A204.1 (cell line): ENCODE measurements at regions not wholly inside any gene's neighbourhood (a gene's known extent, or its start where the extent isn't known, plus 50 kb on each side); places are given as distances from the start of the nearest gene placed in this dataset.
"Not testable (repeated sequence)": the region's sequence is repeated elsewhere in the genome, so short reads cannot be mapped to it uniquely, and the experiment has no call there.

Experiments used
- FAIRE-seq: peaks from 2 replicates; lab custom pipeline; 2012; peaks lifted over from hg19 to GRCh38; lab: Jason Lieb, UNC

- FAIRE-seq = no peak
These were observed 249.5 kb upstream of the SHH start for GRCh38 chr7:156061689-156062255.

- no peak for FAIRE-seq
These were observed 248.7 kb upstream of the SHH start for GRCh38 chr7:156060925-156061324.

- FAIRE-seq = no peak
These were observed 247.1 kb upstream of the SHH start for GRCh38 chr7:156059369-156059768.

- no peak for FAIRE-seq
These were observed 246.0 kb upstream of the SHH start for GRCh38 chr7:156058248-156058647.

- no peak for FAIRE-seq
These were observed 244.3 kb upstream of the SHH start for GRCh38 chr7:156056534-156056933.

GRCh38 chr7:156055206-156055822, 243.1 kb upstream of the SHH start:
- no peak for FAIRE-seq

- no peak for FAIRE-seq
These were observed 239.6 kb upstream of the SHH start for GRCh38 chr7:156051884-156052283.

GRCh38 chr7:156050636-156051569, 238.6 kb upstream of the SHH start:
- no peak for FAIRE-seq

GRCh38 chr7:156049366-156049765, 237.1 kb upstream of the SHH start:
- FAIRE-seq = no peak

GRCh38 chr7:156046031-156046560, 233.8 kb upstream of the SHH start:
- FAIRE-seq = no peak

GRCh38 chr7:156043416-156044178, 231.3 kb upstream of the SHH start:
- FAIRE-seq = no peak

GRCh38 chr7:156041398-156041797, 229.1 kb upstream of the SHH start:
- FAIRE-seq = no peak

GRCh38 chr7:156039971-156040677, 227.9 kb upstream of the SHH start:
- no peak for FAIRE-seq

- FAIRE-seq = no peak
These were observed 226.9 kb upstream of the SHH start for GRCh38 chr7:156039194-156039593.

- FAIRE-seq = no peak
These were observed 226.1 kb upstream of the SHH start for GRCh38 chr7:156038345-156038744.

GRCh38 chr7:156036153-156036552, 223.9 kb upstream of the SHH start:
- FAIRE-seq = no peak

GRCh38 chr7:156035387-156035786, 223.1 kb upstream of the SHH start:
- FAIRE-seq = not testable (repeated sequence)

GRCh38 chr7:156034397-156034796, 222.1 kb upstream of the SHH start:
- no peak for FAIRE-seq

GRCh38 chr7:156032973-156033372, 220.7 kb upstream of the SHH start:
- no peak for FAIRE-seq

- no peak for FAIRE-seq
These were observed 219.6 kb upstream of the SHH start for GRCh38 chr7:156031679-156032478.
